GM12878 (cell line): ENCODE measurements at regions not wholly inside any gene's neighbourhood (a gene's known extent, or its start where the extent isn't known, plus 50 kb on each side); places are given as distances from the start of the nearest gene placed in this dataset.

ENCODE experiments used
- ASH2L ChIP-seq: fragments of 300-600, 200-600 bp; sonication (generic); IDR thresholded peaks from 2 replicates; pipeline ENCODE4 v1.6.1; 2017; ENCODE audit warnings: low read depth, mild to moderate bottlenecking, borderline replicate concordance
- ATF2 ChIP-seq: IDR thresholded peaks from 2 replicates; pipeline ENCODE4 v1.6.1; 2012; ENCODE audit warnings: low read length, inconsistent platforms
- BMI1 ChIP-seq: fragments of 450-650 bp; IDR thresholded peaks from 2 replicates; pipeline ENCODE4 v1.6.1; 2016; ENCODE audit warnings: mild to moderate bottlenecking, moderate library complexity, borderline replicate concordance
- HDAC6 ChIP-seq: fragments of 200-600 bp; sonication (generic); IDR thresholded peaks from one replicate; pipeline ENCODE4 v1.8.0; 2017; ENCODE audit warnings: antibody characterized with exemption; ENCODE audit not compliant: unreplicated experiment
- MLLT1 ChIP-seq: fragments of 450-650 bp; IDR thresholded peaks from 2 replicates; pipeline ENCODE4 v1.6.1; 2016; ENCODE audit warnings: mild to moderate bottlenecking
- NR2F1 ChIP-seq: fragments of 450-650 bp; conservative IDR thresholded peaks from 2 replicates; pipeline ENCODE4 v1.6.1; 2017; ENCODE audit warnings: mild to moderate bottlenecking
- STAT1 ChIP-seq: fragments of 450-650 bp; conservative IDR thresholded peaks from 2 replicates; pipeline ENCODE4 v1.6.1; 2014; ENCODE audit warnings: antibody characterized with exemption, mild to moderate bottlenecking
- ZNF687 ChIP-seq: fragments of 450-650 bp; IDR thresholded peaks from 2 replicates; pipeline ENCODE4 v1.6.1; 2017; ENCODE audit warnings: mild to moderate bottlenecking, moderate library complexity
- ZSCAN29 ChIP-seq: fragments of 450-650 bp; IDR thresholded peaks from 2 replicates; pipeline ENCODE4 v1.6.1; 2017; ENCODE audit warnings: mild to moderate bottlenecking, moderate library complexity

- TF ChIP-seq ZNF687 (no peak), ASH2L (no peak), ATF2 (no peak), NR2F1 (no peak), STAT1 (no peak), MLLT1 (no peak), HDAC6 (no peak), BMI1 (no peak), ZSCAN29 (no peak)
Measured at GRCh38 chr12:17352164-17352563, 737.8 kb downstream of the RERGL start (continued).
